CD14-positive monocyte (primary cell): ENCODE measurements at regions not wholly inside any gene's neighbourhood (a gene's known extent, or its start where the extent isn't known, plus 50 kb on each side); places are given as distances from the start of the nearest gene placed in this dataset.

Experiments
- DNase-seq, 3 donors: peaks; one replicate each; pipeline ENCODE4 v3.0.0-alpha.2; 2011 to 2022
- H2AFZ ChIP-seq: 2 replicates; pipeline ENCODE4 v1.6.0; 2012; ENCODE audit warnings: mild to moderate bottlenecking, low read depth, low read length, inconsistent platforms; ENCODE audit not compliant: insufficient read depth, poor library complexity, severe bottlenecking
- H3K27ac ChIP-seq, 2 donors: 1 replicate in 1 of 2; 2 replicates in 1 of 2; pipeline ENCODE4 v1.5.1; 2012 to 2013; ENCODE audit warnings: low read length in 2 of 2, control low read depth in 1 of 2, inconsistent platforms in 1 of 2, low read depth in 1 of 2, mild to moderate bottlenecking in 1 of 2
- H3K27me3 ChIP-seq, 2 donors: one replicate each; pipeline versions ENCODE4 v1.6.0 to v1.6.1; 2011 to 2013; ENCODE audit warnings: low read length in 2 of 2; ENCODE audit not compliant: control insufficient read depth in 2 of 2, insufficient read depth in 2 of 2
- H3K36me3 ChIP-seq, 2 donors: replicated peaks in 1 of 2; 1 replicate in 1 of 2; 2 replicates in 1 of 2; pipeline versions ENCODE4 v1.5.1 to v1.6.1; 2012 to 2013; ENCODE audit warnings: low read length in 2 of 2, control low read depth in 1 of 2, inconsistent platforms in 1 of 2, mild to moderate bottlenecking in 1 of 2; ENCODE audit not compliant: insufficient read depth in 2 of 2, control insufficient read depth in 1 of 2
- H3K4me1 ChIP-seq, 2 donors: 1 replicate in 1 of 2; 2 replicates in 1 of 2; pipeline versions ENCODE4 v1.5.1 to v1.6.1; 2012 to 2013; ENCODE audit warnings: low read length in 2 of 2, control low read depth in 1 of 2, inconsistent platforms in 1 of 2, mild to moderate bottlenecking in 1 of 2, moderate library complexity in 1 of 2; ENCODE audit not compliant: insufficient read depth in 2 of 2, control insufficient read depth in 1 of 2
- H3K4me2 ChIP-seq: replicated peaks from 2 replicates; pipeline ENCODE3; 2012; ENCODE audit warnings: low read length, moderate library complexity, mild to moderate bottlenecking; ENCODE audit not compliant: poor library complexity, severe bottlenecking; ENCODE audit errors: extremely low read depth
- H3K4me3 ChIP-seq, 3 experiments: fragments of 200-600 bp in 1 of 3; sonication (generic) in 1 of 3; replicated peaks in 1 of 3; 1 replicate in 2 of 3; 2 replicates in 1 of 3; pipeline ENCODE4 v1.5.1; 2011 to 2013; ENCODE audit warnings: low read length in 3 of 3, mild to moderate bottlenecking in 3 of 3, control low read depth in 2 of 3, low read depth in 2 of 3, inconsistent platforms in 1 of 3, moderate library complexity in 1 of 3
- H3K79me2 ChIP-seq: 2 replicates; pipeline ENCODE4 v1.6.0; 2012; ENCODE audit warnings: mild to moderate bottlenecking, control low read depth, inconsistent platforms, low read length, moderate library complexity; ENCODE audit not compliant: insufficient read depth
- H3K9ac ChIP-seq: 2 replicates; pipeline ENCODE4 v1.6.0; 2017; ENCODE audit warnings: low read length, mild to moderate bottlenecking; ENCODE audit not compliant: insufficient read depth, poor library complexity, severe bottlenecking
- H3K9me3 ChIP-seq, 2 donors: replicated peaks in 1 of 2; 1 replicate in 1 of 2; 2 replicates in 1 of 2; pipeline versions ENCODE4 v1.5.1 to v1.6.1; 2012 to 2013; ENCODE audit warnings: low read length in 2 of 2, control low read depth in 1 of 2; ENCODE audit not compliant: control insufficient read depth in 1 of 2, insufficient read depth in 1 of 2
- H4K20me1 ChIP-seq: 2 replicates; pipeline ENCODE4 v1.6.0; 2012; ENCODE audit warnings: mild to moderate bottlenecking, low read length, control low read depth, moderate library complexity; ENCODE audit not compliant: insufficient read depth
- H3K27ac Mint-ChIP-seq, 7 donors: one replicate each; pipeline ENCODE4 v1.8.0; 2020; ENCODE audit warnings: mild to moderate bottlenecking in 7 of 7, mixed read lengths in 7 of 7, moderate library complexity in 6 of 7, inconsistent platforms in 2 of 7
- H3K27me3 Mint-ChIP-seq, 3 donors: one replicate each; pipeline ENCODE4 v1.8.0; 2021 to 2022; ENCODE audit warnings: low read depth in 3 of 3, mild to moderate bottlenecking in 3 of 3, mixed read lengths in 3 of 3, moderate library complexity in 3 of 3, inconsistent platforms in 1 of 3
- H3K36me3 Mint-ChIP-seq, 2 donors: one replicate each; pipeline ENCODE4 v1.8.0; 2020; ENCODE audit warnings: mixed read lengths in 2 of 2, inconsistent platforms in 1 of 2, mild to moderate bottlenecking in 1 of 2
- H3K4me1 Mint-ChIP-seq: one replicate; pipeline ENCODE4 v1.8.0; 2020; ENCODE audit warnings: mild to moderate bottlenecking, mixed read lengths
- H3K4me3 Mint-ChIP-seq, 2 donors: one replicate each; pipeline ENCODE4 v1.8.0; 2020; ENCODE audit warnings: mild to moderate bottlenecking in 2 of 2, mixed read lengths in 2 of 2, moderate library complexity in 1 of 2
- H3K9me3 Mint-ChIP-seq, 7 donors: one replicate each; pipeline ENCODE4 v1.8.0; 2020 to 2022; ENCODE audit warnings: mixed read lengths in 7 of 7, mild to moderate bottlenecking in 6 of 7, moderate library complexity in 6 of 7, inconsistent platforms in 2 of 7
- WGBS: methylation state at CpG from one replicate; pipeline ENCODE4 v1.1.5; 2013; ENCODE audit warnings: missing lambda C conversion rate; ENCODE audit not compliant: insufficient coverage; 5-methylcytosine and 5-hydroxymethylcytosine counted together
- intact Hi-C, 2 donors: fragments of 100-400 bp; cut with micrococcal nuclease; formaldehyde crosslinking; loops; one replicate each; pipeline versions ENCODE4 v1.15.0 to v1.15.1; 2023
- TF ChIP-seq, protein P1 (sequence below): fragments of 200-600 bp; IDR thresholded peaks from one replicate; pipeline ENCODE4 v1.8.0; 2022; ENCODE audit warnings: antibody characterized with exemption, mild to moderate bottlenecking

GRCh38 chr4:8938137-8938536 lies 66.5 kb upstream of the HMX1 start:
- Histone ChIP-seq H3K9ac (no peak overlapping the region), H3K79me2 (no peaks in the 10 kb centered on the region), H3K36me3 (no peaks in the 10 kb centered on the region), H4K20me1 (no peaks in the 10 kb centered on the region), H3K9me3 (no peaks in the 10 kb centered on the region), H3K4me2 (no peak overlapping the region), H3K27me3 (no peaks in the 10 kb centered on the region), H3K4me3 (no peak overlapping the region), H3K4me1 (no peaks in the 10 kb centered on the region), H3K27ac (no peak overlapping the region), H2AFZ (no peak overlapping the region)
- intact Hi-C loops, result no loop called here
- no peak overlapping the region for H3K27ac Mint-ChIP-seq
- no peak for DNase-seq
- H3K4me1 Mint-ChIP-seq, result no peaks in the 10 kb centered on the region
- peaks cover 2 to 7% (median 4%) of the 10 kb centered on the region in 3 donors for H3K27me3 Mint-ChIP-seq
- no peak overlapping the region for H3K4me3 Mint-ChIP-seq
- TF ChIP-seq, protein P1, sequence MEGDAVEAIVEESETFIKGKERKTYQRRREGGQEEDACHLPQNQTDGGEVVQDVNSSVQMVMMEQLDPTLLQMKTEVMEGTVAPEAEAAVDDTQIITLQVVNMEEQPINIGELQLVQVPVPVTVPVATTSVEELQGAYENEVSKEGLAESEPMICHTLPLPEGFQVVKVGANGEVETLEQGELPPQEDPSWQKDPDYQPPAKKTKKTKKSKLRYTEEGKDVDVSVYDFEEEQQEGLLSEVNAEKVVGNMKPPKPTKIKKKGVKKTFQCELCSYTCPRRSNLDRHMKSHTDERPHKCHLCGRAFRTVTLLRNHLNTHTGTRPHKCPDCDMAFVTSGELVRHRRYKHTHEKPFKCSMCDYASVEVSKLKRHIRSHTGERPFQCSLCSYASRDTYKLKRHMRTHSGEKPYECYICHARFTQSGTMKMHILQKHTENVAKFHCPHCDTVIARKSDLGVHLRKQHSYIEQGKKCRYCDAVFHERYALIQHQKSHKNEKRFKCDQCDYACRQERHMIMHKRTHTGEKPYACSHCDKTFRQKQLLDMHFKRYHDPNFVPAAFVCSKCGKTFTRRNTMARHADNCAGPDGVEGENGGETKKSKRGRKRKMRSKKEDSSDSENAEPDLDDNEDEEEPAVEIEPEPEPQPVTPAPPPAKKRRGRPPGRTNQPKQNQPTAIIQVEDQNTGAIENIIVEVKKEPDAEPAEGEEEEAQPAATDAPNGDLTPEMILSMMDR, result no peak
- 87% methylated on average over 8 of the region's 8 CpGs for WGBS
- H3K9me3 Mint-ChIP-seq, result peaks cover 0 to 7% (median 0%) of the 10 kb centered on the region in 7 donors
- no peaks in the 10 kb centered on the region for H3K36me3 Mint-ChIP-seq

GRCh38 chr4:8932884-8933283 lies 61.2 kb upstream of the HMX1 start:
- H3K27ac Mint-ChIP-seq, result no peak overlapping the region
- Histone ChIP-seq H4K20me1 (no peaks in the 10 kb centered on the region), H3K9me3 (peaks cover 0 to 4% of the 10 kb centered on the region in 2 donors), H3K9ac (no peak overlapping the region), H3K4me2 (no peak overlapping the region), H3K4me3 (no peak overlapping the region), H2AFZ (no peak overlapping the region), H3K27me3 (no peaks in the 10 kb centered on the region), H3K27ac (no peak overlapping the region), H3K36me3 (no peaks in the 10 kb centered on the region), H3K4me1 (no peaks in the 10 kb centered on the region), H3K79me2 (no peaks in the 10 kb centered on the region)
- no peaks in the 10 kb centered on the region for H3K36me3 Mint-ChIP-seq
- H3K4me3 Mint-ChIP-seq, result no peak overlapping the region
- DNase-seq, result no peak
- H3K9me3 Mint-ChIP-seq, result peaks cover 0 to 14% (median 9%) of the 10 kb centered on the region in 7 donors
- H3K4me1 Mint-ChIP-seq, result no peaks in the 10 kb centered on the region
- peaks cover under 1 to 5% (median 1%) of the 10 kb centered on the region in 3 donors for H3K27me3 Mint-ChIP-seq
- TF ChIP-seq, protein P1, result no peak
- intact Hi-C loops, result no loop called here
- no CpG with 5 or more reads among the region's 1 CpG for WGBS
